ENCODE measurements at regions not wholly inside any gene's neighbourhood (a gene's known extent, or its start where the extent isn't known, plus 50 kb on each side); places are given as distances from the start of the nearest gene placed in this dataset.

DNA sequence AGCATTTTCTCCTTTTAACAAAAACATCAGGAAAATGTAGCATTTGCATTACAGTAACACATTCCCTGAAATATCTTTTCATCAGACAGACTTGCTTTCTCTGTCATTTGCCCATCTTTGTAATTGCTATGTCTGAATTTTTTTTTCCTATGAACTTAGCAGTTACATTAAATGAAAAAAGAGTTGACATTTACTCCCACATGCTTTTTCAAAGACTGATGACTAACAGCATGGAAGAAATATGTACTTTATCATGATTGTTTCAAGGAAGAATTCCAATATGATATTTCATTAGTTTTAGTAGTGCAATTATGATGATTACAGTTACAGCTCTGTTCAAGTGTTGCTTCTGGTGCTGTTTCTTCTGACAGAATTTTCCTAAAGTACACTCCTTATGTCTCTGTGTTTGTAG, 864.5 kb upstream of the MAN1A1 start:
- DNase-seq (ENCODE audit: low read depth): peak; percentile 20
- no peak overlapping the region for H3K4me3 ChIP-seq (replicated peaks; ENCODE audit: low read depth, low read length)
- TF ChIP-seq, protein P1, sequence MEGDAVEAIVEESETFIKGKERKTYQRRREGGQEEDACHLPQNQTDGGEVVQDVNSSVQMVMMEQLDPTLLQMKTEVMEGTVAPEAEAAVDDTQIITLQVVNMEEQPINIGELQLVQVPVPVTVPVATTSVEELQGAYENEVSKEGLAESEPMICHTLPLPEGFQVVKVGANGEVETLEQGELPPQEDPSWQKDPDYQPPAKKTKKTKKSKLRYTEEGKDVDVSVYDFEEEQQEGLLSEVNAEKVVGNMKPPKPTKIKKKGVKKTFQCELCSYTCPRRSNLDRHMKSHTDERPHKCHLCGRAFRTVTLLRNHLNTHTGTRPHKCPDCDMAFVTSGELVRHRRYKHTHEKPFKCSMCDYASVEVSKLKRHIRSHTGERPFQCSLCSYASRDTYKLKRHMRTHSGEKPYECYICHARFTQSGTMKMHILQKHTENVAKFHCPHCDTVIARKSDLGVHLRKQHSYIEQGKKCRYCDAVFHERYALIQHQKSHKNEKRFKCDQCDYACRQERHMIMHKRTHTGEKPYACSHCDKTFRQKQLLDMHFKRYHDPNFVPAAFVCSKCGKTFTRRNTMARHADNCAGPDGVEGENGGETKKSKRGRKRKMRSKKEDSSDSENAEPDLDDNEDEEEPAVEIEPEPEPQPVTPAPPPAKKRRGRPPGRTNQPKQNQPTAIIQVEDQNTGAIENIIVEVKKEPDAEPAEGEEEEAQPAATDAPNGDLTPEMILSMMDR (IDR thresholded peaks at IDR 0.05; ENCODE audit: low read length, missing control alignments): no peak

GRCh38 chr6:120211955-120212792, 862.6 kb upstream of the MAN1A1 start:
- TF ChIP-seq, protein P1 (IDR thresholded peaks at IDR 0.05; ENCODE audit: low read length, missing control alignments): no peak
- no peak overlapping the region for H3K4me3 ChIP-seq (replicated peaks; ENCODE audit: low read depth, low read length)
- peak; percentile 49 for DNase-seq (ENCODE audit: low read depth)

DNA sequence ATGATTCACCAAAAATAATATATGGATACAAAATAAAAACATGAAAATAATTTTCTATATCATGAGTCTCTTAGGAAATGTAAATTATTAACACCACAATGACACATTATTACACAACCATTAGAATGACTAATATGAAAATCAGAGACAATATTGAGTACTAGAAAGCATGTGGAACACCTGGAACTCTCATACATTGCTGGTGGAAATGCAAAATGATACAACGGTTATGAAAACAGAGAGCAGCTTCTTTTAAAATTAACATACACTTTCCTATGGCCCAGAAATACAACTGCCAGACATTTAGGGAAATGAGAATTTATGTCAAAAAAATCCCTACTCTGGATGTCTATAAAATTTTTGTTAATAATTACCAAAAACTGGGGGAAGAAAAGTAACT, 853.3 kb upstream of the MAN1A1 start:
- DNase-seq (ENCODE audit: low read depth): no peak
- H3K4me3 ChIP-seq (replicated peaks; ENCODE audit: low read depth, low read length): no peak overlapping the region
- TF ChIP-seq, protein P1 (IDR thresholded peaks at IDR 0.05; ENCODE audit: low read length, missing control alignments): no peak

- H3K4me3 ChIP-seq (replicated peaks; ENCODE audit: low read depth, low read length): no peak overlapping the region
- DNase-seq (ENCODE audit: low read depth): no peak
- TF ChIP-seq, protein P1 (IDR thresholded peaks at IDR 0.05; ENCODE audit: low read length, missing control alignments): no peak
Observed at GRCh38 chr6:120200853-120201252, 851.3 kb upstream of the MAN1A1 start.

GRCh38 chr6:120198033-120198432, 848.5 kb upstream of the MAN1A1 start:
- peak; percentile 95 for DNase-seq (ENCODE audit: low read depth)
- H3K4me3 ChIP-seq (replicated peaks; ENCODE audit: low read depth, low read length): no peak overlapping the region
- TF ChIP-seq, protein P1 (IDR thresholded peaks at IDR 0.05; ENCODE audit: low read length, missing control alignments): no peak

DNA sequence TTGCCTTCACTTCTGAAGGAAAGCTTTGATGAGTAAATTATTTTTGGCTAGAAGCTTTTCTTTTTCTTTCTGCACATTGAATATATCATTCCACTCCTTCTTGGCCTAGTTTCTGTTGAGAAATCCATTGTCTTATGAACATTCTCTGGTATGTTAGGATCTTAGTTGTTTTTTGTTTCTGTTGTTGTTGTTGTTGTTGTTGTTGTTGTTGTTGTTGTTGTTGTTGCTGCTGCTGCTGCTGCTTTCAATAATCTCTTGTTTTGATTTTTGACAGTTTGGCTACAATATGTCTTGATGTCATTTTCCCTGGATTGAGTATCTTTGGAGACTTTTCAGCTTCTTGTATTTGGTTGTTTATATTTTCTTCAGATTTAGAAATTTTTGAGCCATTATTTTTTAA, 836.5 kb upstream of the MAN1A1 start:
- DNase-seq (ENCODE audit: low read depth): no peak
- TF ChIP-seq, protein P1 (IDR thresholded peaks at IDR 0.05; ENCODE audit: low read length, missing control alignments): no peak
- no peak overlapping the region for H3K4me3 ChIP-seq (replicated peaks; ENCODE audit: low read depth, low read length)

DNA sequence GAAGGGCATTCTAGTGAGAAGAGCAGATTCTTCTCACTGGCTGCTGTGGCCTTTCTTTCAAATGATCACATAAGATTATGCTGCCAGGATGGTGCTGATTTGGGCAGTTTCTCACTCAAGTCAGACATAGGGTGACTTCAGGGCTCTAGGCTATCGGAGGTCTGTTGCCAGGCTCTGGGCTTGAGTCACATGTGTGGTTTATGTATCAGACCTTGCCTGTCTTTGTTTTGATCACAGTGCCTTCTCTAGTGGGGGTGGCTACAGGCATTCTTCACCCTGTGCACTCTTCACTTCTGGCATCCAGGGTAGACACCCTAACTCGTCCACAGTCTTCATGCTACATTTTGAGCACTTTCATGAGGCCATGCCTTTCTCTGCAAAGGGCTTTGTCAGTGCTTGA, 823.7 kb upstream of the MAN1A1 start:
- TF ChIP-seq, protein P1 (IDR thresholded peaks at IDR 0.05; ENCODE audit: low read length, missing control alignments): no peak
- no peak for DNase-seq (ENCODE audit: low read depth)
- no peak overlapping the region for H3K4me3 ChIP-seq (replicated peaks; ENCODE audit: low read depth, low read length)

Data from fibroblast of pulmonary artery (primary cell).